PC-3 (cell line): ENCODE measurements at regions not wholly inside any gene's neighbourhood (a gene's known extent, or its start where the extent isn't known, plus 50 kb on each side); places are given as distances from the start of the nearest gene placed in this dataset.

ENCODE experiments used
- ATAC-seq: fragments of 200-7000 bp; cut with Tn5 transposase; 2 replicates; pipeline ENCODE4 v1.9.1; 2020; ENCODE audit warnings: mild to moderate bottlenecking, moderate library complexity
- BruUV-seq: library from RNA; stranded (reverse); fragments of 400-500 nt; replicated peaks from 2 replicates; lab custom pipeline; 2021; lab: Mats Ljungman, UMichigan
- CTCF ChIA-PET: fragments of 300-600 bp; sonication (Branson Sonifier 250); formaldehyde crosslinking; loops from one replicate; lab custom pipeline; 2022; ENCODE audit warnings: antibody characterized with exemption; lab: Charles Lee
- POLR2A ChIA-PET: fragments of 300-600 bp; sonication (Branson Sonifier 250); formaldehyde crosslinking; loops from one replicate; lab custom pipeline; 2022; ENCODE audit warnings: antibody characterized with exemption; ENCODE audit not compliant: unreplicated experiment; lab: Charles Lee
- DNase-seq: peaks from one replicate; pipeline ENCODE4 v3.0.0-alpha.2; 2015
- H2AFZ ChIP-seq: fragments of 300-600 bp; sonication (generic); 2 replicates; pipeline ENCODE4 v1.6.0; 2016; ENCODE audit warnings: antibody characterized with exemption, low read length
- H3F3A ChIP-seq: fragments of 300-600 bp; sonication (generic); one replicate; pipeline ENCODE4 v1.6.0; 2017; ENCODE audit warnings: antibody characterized with exemption, low read length, control low read depth, mild to moderate bottlenecking; ENCODE audit not compliant: unreplicated experiment
- H3K27ac ChIP-seq: fragments of 300-600 bp; sonication (generic); 2 replicates; pipeline ENCODE4 v1.5.1; 2016; ENCODE audit warnings: mild to moderate bottlenecking, low read length
- H3K27me3 ChIP-seq: fragments of 300-600 bp; sonication (generic); 2 replicates; pipeline ENCODE4 v1.6.1; 2016; ENCODE audit warnings: low read length, mixed read lengths
- H3K36me3 ChIP-seq: fragments of 300-600 bp; sonication (generic); 2 replicates; pipeline ENCODE4 v1.6.1; 2016; ENCODE audit warnings: low read depth, mixed run types, low read length, mixed read lengths
- H3K4me1 ChIP-seq: fragments of 300-600 bp; sonication (generic); 2 replicates; pipeline ENCODE4 v1.5.1; 2016; ENCODE audit warnings: low read length; ENCODE audit not compliant: insufficient read depth
- H3K4me2 ChIP-seq: fragments of 300-600 bp; sonication (generic); 2 replicates; pipeline ENCODE4 v1.6.0; 2016; ENCODE audit warnings: low read length
- H3K4me3 ChIP-seq: fragments of 300-600 bp; sonication (generic); 2 replicates; pipeline ENCODE4 v1.5.1; 2016; ENCODE audit warnings: mild to moderate bottlenecking, low read length, mixed read lengths
- H3K79me2 ChIP-seq: fragments of 300-600 bp; sonication (generic); 2 replicates; pipeline ENCODE4 v1.6.1; 2017; ENCODE audit warnings: low read length, mixed read lengths
- H3K9ac ChIP-seq: fragments of 300-600 bp; sonication (generic); 2 replicates; pipeline ENCODE4 v1.6.0; 2016; ENCODE audit warnings: mild to moderate bottlenecking, low read length
- H3K9me2 ChIP-seq: fragments of 300-600 bp; sonication (generic); replicated peaks from 2 replicates; pipeline ENCODE4 v1.6.1; 2016; ENCODE audit warnings: mixed run types, low read length, mixed read lengths
- H3K9me3 ChIP-seq: fragments of 300-600 bp; sonication (generic); 2 replicates; pipeline ENCODE4 v1.6.1; 2016; ENCODE audit warnings: low read length, mixed read lengths
- H4K20me1 ChIP-seq: fragments of 300-600 bp; sonication (generic); 2 replicates; pipeline ENCODE4 v1.6.1; 2016; ENCODE audit warnings: low read length, mixed read lengths
- CTCF ChIP-seq: fragments of 300-600 bp; sonication (generic); conservative IDR thresholded peaks from 2 replicates; pipeline ENCODE4 v1.5.1; 2017; ENCODE audit warnings: antibody characterized with exemption, low read depth, mild to moderate bottlenecking, low read length
- EZH2 ChIP-seq: fragments of 300-600 bp; sonication (generic); IDR thresholded peaks from one replicate; pipeline ENCODE4 v1.6.1; 2017; ENCODE audit warnings: antibody characterized with exemption, mild to moderate bottlenecking, low read length; ENCODE audit not compliant: unreplicated experiment
- EZH2phosphoT487 ChIP-seq: fragments of 300-600 bp; sonication (generic); IDR thresholded peaks from 2 replicates; pipeline ENCODE4 v1.6.1; 2018; ENCODE audit warnings: mild to moderate bottlenecking, antibody characterized with exemption, low read length, borderline replicate concordance
- intact Hi-C: fragments of 100-400 bp; cut with micrococcal nuclease; formaldehyde crosslinking; loops from 2 replicates; pipeline ENCODE4 v1.9.0; 2023

DNA sequence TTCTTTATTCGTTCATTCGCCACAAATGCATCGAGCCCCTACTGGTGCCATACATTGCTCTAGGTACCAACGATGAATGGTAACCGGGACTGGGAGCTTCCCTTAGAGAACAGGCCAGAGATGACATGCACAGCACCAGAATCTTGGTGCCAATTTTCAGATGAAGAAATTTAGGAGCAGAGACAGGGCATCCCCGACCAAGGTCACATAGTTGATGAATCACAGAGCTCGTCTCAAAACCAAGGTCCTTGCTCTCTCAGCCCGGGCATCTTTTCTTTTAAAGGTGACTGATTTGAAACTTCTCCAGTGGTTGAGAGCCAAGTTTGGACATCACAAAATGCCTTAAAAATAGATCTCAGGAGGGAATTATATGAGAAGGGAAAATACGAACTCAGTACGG lies 73.2 kb upstream of the C16orf82 start:
- Histone ChIP-seq H3K27me3 (0 out of 2 replicates have a peak, but pooled peaks cover 6% of the 10 kb centered on the region), H3K4me2 (no peak overlapping the region), H3K79me2 (no peaks in the 10 kb centered on the region), H3K9me3 (no peaks in the 10 kb centered on the region), H3K4me1 (no peaks in the 10 kb centered on the region), H3K36me3 (no peaks in the 10 kb centered on the region), H3K27ac (no peak overlapping the region), H2AFZ (no peak overlapping the region), H3K9me2 (no peaks in the 10 kb centered on the region), H3K4me3 (no peak overlapping the region), H3K9ac (no peak overlapping the region), H3F3A (no peaks in the 10 kb centered on the region), H4K20me1 (no peaks in the 10 kb centered on the region)
- BruUV-seq = no TSS peak
- intact Hi-C loops = no loop called here
- POLR2A ChIA-PET = no interaction called here
- ATAC-seq (no peak), DNase-seq (no peak)
- CTCF ChIA-PET = no interaction called here
- TF ChIP-seq EZH2 = no peak
- no peak for TF ChIP-seq EZH2phosphoT487
- TF ChIP-seq CTCF = no peak

GRCh38 chr16:26993963-26994362 lies 72.8 kb upstream of the C16orf82 start:
- Histone ChIP-seq H2AFZ (no peak overlapping the region), H4K20me1 (no peaks in the 10 kb centered on the region), H3K9me3 (no peaks in the 10 kb centered on the region), H3K27me3 (0 out of 2 replicates have a peak, but pooled peaks cover 6% of the 10 kb centered on the region), H3K9ac (no peak overlapping the region), H3K9me2 (no peaks in the 10 kb centered on the region), H3K27ac (no peak overlapping the region), H3F3A (no peaks in the 10 kb centered on the region), H3K36me3 (no peaks in the 10 kb centered on the region), H3K4me2 (no peak overlapping the region), H3K4me1 (no peaks in the 10 kb centered on the region), H3K4me3 (no peak overlapping the region), H3K79me2 (no peaks in the 10 kb centered on the region)
- ChIA-PET POLR2A (no interaction called here), CTCF (no interaction called here)
- no peak for DNase-seq
- no peak for TF ChIP-seq CTCF
- no peak for TF ChIP-seq EZH2
- no peak for TF ChIP-seq EZH2phosphoT487
- no peak for ATAC-seq
- no TSS peak for BruUV-seq
- intact Hi-C loops = no loop called here

DNA sequence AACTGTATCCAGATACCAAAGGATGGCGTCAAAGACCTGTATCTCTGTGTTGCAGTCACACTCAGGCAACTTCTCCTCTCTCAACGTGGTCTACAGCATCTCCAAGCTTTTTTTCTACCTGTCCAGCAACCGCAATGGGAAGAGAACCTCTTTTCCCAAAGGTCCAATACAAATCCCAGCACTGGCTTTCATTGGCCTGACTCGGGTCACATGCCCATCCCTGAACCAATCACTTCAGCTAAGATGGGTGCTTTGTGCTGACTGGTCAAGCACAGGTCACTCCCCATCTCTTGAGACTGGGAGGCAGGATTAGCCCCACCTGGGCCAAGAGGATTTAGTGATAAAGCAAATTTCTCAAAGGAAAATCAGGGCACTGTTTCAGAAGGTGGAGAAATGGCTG lies 71.2 kb upstream of the C16orf82 start:
- Histone ChIP-seq H3K9me3 (no peaks in the 10 kb centered on the region), H3K4me3 (no peak overlapping the region), H3K4me1 (no peaks in the 10 kb centered on the region), H2AFZ (no peak overlapping the region), H3K9me2 (no peaks in the 10 kb centered on the region), H3K36me3 (no peaks in the 10 kb centered on the region), H4K20me1 (no peaks in the 10 kb centered on the region), H3K27me3 (0 out of 2 replicates have a peak, but pooled peaks cover 6% of the 10 kb centered on the region), H3K9ac (no peak overlapping the region), H3K27ac (no peak overlapping the region), H3K4me2 (no peak overlapping the region), H3K79me2 (no peaks in the 10 kb centered on the region), H3F3A (no peaks in the 10 kb centered on the region)
- DNase-seq (no peak), ATAC-seq (no peak)
- CTCF ChIA-PET = no interaction called here
- no TSS peak for BruUV-seq
- TF ChIP-seq EZH2 (no peak), CTCF (no peak), EZH2phosphoT487 (no peak)
- intact Hi-C loops = no loop called here
- POLR2A ChIA-PET = no interaction called here
